ENCODE measurements at regions not wholly inside any gene's neighbourhood (a gene's known extent, or its start where the extent isn't known, plus 50 kb on each side); places are given as distances from the start of the nearest gene placed in this dataset.

GRCh38 chr1:194052514-194053338 is 866.3 kb upstream of the B3GALT2 start:
- no peak for TF ChIP-seq MAFK (IDR thresholded peaks at IDR 0.05; ENCODE audit: partially characterized antibody)
- no peak for TF ChIP-seq KDM1A (IDR thresholded peaks at IDR 0.05; ENCODE audit: low read depth)

All from A549 (cell line).